Islet of Langerhans (tissue), 1 donor: ENCODE measurements at regions not wholly inside any gene's neighbourhood (a gene's known extent, or its start where the extent isn't known, plus 50 kb on each side); places are given as distances from the start of the nearest gene placed in this dataset.
"Not testable (repeated sequence)": the region's sequence is repeated elsewhere in the genome, so short reads cannot be mapped to it uniquely, and the experiment has no call there.

Experiments used
- FAIRE-seq: peaks from one replicate; lab custom pipeline; 2011; peaks lifted over from hg19 to GRCh38; lab: Jason Lieb, UNC

DNA sequence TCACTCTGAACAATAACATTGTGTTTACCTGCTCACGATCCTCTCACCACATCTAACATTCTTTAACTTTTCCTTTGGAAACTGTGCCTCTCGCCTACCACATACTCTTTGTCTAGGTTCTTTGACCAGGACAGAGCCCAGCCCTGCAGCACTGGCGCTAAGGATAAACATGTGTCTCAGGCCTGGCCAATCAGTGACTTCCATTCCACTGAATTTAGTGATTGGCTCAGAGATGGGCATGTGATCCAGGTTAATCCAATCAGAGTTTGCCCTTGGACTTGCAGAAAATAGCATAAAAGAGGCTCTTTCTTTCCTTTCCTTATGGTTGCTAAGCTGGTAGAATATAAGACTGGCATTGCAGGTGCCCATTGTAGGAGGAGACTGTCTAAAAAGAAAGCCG lies 605.7 kb downstream of the MATN1 start:
- FAIRE-seq, result no peak

DNA sequence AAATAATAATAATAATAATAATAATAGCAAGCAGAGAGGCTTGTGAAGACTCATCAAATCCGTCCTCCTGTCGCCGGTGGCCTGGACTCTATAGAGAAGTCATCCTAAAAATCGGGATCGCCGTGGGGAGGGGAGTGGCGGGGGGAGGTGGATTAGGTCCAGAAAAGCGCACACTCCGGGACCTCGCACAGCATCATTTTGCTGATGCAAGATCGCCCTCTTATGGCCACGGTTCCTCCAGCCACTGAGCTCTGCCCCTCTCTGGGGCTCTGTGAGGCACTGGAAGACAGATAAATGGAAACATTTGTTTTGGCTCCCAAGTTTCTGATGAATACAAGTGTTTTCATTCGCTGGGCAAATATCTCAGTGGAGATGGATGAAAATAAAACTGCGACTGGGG lies 612.0 kb downstream of the MATN1 start:
- FAIRE-seq, result no peak

DNA sequence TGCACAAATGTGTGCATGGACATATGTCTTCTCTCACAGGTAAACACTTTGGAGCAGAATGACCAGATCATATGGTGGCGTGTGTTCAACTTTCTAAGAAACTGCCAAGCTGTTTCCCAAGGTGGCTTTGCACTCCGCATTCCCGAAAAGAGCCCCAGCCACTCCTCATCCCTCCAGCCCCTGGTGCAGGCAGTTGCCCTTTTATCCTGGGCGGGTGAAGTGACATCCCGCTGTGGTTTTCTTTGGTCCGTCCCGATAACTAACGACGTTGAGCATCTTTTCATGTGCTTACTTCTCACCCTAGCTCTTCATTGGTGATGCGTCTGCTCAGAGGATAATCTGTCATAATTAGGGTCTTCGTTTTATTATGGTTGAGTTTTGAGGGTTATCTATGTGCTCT lies 612.5 kb downstream of the MATN1 start:
- FAIRE-seq, result no peak

DNA sequence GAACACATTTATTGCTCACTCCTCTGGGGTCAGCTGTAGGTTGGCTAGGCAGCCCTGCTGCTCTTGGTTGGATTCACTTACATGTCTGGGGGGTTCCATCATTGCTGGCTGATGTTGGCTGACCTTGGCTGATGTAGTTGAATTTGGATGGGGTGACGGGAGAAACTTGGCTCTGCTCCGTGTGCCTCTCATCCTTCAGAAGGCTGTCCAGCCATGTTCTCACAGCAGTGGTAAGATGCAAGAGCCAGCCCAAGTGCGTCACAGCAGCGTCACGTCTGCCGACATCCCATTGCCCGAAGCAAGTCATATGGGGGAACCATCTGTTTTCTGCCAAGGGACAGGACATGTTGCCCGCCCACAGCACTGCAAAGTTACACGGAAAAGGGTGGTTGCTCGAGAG lies 613.5 kb downstream of the MATN1 start:
- FAIRE-seq, result no peak

DNA sequence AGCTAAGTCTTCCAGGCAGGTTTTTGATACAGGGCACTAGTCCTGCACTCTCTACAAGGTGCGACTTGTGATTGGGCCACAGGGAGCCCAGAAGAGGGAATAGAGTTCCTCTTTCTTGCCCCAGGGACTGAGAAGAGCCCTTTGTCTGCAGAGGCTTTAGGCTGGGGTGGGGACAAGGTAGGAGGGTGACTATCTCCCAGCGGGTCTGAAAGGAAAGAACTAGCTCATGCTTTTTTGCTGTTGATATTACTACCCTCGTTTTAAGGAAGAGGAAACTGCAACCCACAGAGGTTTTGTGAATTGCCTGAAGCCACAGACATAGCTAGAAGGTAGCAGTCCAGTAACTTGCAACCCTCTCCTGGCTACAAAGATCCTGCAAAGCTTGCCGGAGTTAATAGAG lies 615.2 kb downstream of the MATN1 start:
- no peak for FAIRE-seq

DNA sequence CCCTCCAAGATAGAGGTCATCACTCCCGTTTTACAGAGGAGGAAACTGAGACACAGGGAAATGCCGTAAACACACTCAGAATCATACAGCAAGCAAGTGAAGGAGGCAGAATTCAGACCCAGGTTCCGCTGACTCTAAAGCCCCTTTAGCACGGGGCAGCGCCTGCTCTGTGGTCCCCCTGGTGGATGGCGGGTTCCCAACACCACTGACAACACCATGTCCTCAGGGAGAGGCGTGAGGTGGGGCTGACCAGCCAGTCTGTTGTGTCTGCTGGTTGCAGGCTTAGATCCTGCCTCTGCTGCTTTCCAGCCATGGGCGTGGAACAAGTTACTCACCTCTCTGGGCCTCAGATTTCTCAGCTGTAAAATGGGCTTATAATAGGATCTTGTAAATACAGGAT lies 617.3 kb downstream of the MATN1 start:
- FAIRE-seq, result no peak

DNA sequence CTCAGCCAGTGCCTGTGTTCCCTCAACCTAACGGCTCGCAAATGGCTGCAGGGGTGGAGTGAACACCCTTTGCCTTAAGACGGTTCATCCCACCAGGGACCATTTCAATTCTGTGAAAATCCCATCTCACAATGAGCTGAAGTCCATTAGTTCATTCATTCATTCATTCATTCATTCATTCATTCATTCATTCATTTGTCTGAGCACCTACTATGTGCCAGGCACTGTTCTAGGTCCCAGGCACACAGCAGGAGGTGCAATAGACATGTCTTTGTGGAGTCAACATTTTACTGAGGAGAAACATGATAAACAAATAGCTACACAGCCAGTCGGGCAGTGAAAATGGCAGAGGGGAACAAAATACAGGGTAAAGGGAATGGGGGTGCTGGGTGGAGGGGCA lies 618.8 kb downstream of the MATN1 start:
- FAIRE-seq, result no peak

DNA sequence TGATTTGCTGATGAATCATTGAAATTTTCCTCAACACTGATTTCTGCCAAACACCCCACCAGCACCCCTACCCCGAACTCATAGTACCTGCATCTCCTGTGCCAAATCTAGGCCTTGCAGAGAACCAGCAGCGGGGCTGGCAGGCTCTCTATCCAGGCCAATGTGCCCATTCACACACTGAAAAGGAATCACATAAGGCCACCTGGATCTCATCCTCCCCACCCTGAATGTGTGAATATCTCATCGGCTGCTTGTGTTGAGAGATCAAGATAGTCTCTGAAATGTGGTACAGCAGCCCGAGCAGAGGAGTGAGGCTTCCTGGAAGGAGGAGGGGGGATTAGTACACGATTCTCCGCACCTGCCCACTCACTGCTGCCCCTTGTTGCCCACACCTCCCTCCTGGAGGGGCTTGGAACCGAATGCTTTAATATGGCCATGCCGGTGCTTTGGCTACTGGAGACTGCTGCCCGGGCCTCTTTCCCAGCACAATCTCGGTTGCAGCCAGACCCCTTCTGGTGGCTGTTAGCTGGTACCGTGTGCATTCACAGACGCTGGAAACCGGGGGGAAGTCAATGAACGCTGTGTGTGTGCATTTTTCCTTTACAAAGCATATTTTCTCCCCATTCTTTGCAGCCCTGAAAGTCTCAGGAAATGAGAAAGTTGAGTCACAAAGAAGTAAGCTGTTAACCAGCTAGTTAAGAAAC lies 619.5 kb downstream of the MATN1 start:
- no peak for FAIRE-seq

DNA sequence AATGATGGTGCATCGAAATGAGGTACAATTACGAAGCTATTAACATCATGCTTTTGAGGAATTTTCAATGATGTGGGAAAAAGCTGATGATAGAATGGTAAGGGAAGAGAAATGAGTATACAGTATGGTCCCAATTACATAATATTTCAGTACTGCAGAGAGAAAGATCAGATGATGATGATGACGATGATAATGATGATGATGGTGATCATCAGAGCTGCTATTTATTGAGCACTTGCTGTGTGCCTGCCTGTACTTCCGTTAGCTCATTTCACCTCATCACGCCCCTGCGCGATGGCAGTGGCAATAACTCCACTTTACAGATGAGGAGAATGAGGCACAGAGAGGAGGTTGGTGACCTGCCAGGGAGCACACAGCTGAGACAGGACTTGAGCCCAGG lies 620.8 kb downstream of the MATN1 start:
- FAIRE-seq, result no peak

DNA sequence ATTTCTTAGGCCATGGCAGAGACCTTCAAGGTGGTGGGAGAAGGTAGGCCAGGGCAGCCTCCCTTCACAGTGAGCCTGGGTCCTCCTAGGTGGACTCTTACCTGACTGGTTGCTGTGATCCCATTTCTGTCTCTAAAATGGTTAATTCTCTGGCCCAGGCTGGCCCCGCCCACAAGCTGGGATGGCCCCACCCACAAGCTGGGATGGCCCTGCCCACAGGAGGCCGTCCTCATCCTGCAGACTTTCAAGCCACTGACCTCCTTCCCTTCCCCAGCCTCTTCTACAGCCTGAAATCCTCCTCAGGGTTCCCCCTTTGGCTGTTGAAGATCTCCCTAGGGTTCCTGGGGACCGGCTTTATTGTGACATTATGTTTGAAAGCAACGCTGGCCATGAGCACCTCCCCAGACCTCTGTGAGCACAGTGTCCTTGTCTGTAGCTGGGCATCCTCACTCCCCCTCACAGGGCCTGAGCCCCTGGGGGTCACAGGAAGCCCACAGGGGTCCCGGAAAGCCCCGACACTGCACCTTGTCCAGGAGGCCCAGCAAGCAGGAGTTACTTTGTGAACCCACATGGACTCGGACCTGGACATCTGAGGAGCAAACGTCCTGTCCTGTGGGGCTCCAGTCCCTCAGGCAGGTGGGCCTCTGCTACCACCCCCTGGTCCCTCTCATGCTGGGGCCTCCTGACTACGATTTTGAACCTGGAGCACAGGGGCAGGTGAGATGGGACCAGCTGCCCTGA lies 621.7 kb downstream of the MATN1 start:
- no peak for FAIRE-seq

DNA sequence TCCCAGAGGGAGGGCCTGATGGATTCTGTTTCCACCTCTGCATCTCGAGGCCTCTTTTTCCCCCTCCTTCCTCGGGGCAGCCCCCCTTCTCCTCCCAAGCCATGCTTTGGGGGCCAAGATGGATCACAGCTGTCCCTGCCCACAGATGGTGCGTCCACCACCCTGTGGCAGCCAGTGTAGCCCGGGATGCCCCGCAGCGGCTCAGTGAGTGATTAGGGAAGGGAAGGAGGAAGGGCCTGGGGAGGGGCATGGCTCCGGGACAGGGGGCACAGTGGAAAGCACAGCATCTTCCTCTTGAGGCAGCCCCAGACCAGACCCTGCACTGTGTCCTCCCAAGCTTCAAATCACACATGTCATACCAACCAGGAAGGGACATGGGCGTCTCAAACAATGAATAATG lies 622.4 kb downstream of the MATN1 start:
- FAIRE-seq, result no peak

DNA sequence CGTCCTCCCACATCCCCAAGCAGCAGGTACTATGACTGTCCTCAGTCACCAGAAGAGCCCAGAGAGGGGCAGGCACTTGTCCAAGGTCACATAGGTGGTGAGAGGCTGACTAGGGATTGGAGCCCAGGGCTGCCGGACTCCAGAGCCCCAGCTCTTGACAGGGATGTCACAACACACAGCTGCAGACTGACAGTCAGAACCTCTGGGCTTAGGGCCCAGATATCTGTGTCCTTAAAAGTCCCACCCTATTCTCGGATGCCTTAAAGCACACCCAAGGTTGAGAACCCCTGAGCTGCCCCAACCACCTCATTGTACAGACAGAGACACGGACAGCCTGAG lies 622.9 kb downstream of the MATN1 start:
- no peak for FAIRE-seq

DNA sequence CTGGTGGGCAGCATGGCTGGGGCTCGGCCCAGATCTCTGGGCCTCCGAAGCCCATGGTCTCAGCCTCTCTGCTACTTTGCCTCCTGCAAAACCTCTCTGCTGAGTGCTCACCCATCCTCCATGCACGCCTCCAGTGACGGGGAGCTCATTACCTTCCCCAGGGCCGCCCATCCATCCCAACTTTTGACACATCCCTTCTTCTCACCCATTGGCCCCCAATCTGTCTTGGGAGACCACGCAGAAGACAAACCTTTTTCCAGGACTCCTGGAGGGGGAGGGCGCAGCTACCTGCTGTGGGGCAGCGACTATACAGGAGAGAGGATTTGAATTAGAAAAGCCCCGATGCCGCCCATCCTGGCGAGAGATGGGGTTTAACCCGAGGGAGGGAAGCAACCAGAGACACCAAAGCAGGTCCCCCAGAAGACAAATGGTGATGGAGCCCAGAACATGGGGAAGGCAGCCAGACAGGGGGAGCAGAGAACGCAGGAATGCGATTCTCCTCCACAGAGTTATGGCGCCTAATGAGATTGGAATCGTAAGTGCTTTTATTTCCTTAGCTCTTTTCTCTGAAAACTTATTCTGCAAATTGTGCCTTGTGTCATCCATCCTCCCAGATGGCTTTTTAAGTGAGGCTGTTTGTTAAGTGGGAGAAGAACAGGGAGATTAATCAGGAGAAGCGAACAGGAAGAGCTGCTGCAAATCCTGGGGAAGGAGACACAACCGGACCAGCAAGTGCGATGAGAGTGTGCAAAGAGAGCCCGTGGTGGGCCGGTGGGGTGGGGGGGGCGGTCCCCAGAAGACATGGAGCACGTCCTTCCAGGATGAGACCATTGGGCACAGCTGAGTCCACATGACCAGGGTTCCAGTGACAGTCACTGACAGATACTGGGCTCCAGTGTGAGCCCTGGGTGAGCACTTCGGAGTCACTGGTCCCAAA lies 623.5 kb downstream of the MATN1 start:
- no peak for FAIRE-seq

DNA sequence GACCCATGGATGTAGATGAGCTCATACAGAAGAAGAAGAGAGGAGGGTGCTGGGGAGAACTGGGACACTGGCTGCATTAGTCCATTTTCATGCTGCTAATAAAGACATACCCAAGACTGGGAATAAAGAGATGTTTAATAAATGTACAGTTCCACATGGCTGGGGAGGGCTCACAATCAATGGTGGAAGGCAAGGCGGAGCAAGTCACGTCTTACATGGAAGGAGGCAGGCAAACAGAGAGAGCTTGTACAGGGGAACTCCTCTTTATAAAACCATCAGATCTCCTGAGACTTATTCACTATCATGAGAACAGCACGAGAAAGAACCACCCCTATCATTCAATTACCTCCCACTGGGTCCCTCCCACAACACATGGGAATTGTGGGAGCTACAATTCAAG lies 625.5 kb downstream of the MATN1 start:
- not testable (repeated sequence) for FAIRE-seq

DNA sequence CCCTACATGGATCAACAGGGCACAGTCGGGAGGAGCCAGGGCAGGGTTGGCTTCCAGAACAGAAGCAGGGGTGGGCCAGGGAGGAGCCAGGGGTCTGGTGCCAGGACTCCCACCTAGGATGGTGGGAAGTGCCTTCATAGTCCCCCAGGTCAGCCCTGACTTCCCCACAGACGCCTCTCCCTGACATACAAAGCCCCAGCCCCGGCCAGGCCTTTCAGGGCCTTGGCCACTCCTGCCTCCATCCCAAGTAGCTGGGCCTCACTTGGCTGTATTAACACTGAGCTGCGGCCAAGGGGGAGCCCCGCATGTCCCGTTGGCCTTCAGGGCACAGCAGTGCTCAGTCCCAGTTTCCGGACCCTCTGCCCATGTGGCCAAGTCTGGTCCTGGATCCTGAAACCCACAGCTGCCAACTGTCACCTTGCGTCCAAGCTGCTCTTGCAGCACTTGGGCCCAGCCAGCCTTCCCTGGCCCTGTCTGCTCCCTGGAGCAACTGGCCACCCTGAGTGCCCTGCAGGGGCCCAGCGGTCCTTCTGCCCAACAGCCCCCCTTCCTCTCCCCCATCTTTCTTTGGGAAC lies 627.8 kb downstream of the MATN1 start:
- FAIRE-seq, result no peak

DNA sequence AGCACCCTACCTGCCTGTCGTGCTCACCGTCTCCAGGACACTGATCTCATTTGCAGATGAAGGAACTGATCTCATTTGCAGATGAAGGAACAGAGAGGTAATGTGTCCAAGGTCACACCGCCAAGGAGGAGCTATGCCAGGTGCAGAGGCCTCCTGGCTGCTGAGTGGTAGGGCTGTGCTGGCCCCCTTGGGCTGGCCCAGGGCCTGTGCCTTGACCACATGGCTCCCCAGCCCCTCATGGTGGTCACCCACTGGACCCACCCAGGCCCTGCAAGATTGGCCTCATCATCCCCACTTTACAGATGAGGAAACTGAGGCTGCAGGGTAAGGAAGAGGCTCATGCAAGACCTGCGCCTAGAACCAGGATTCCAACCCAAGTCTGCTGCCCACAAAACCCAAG lies 628.3 kb downstream of the MATN1 start:
- no peak for FAIRE-seq

DNA sequence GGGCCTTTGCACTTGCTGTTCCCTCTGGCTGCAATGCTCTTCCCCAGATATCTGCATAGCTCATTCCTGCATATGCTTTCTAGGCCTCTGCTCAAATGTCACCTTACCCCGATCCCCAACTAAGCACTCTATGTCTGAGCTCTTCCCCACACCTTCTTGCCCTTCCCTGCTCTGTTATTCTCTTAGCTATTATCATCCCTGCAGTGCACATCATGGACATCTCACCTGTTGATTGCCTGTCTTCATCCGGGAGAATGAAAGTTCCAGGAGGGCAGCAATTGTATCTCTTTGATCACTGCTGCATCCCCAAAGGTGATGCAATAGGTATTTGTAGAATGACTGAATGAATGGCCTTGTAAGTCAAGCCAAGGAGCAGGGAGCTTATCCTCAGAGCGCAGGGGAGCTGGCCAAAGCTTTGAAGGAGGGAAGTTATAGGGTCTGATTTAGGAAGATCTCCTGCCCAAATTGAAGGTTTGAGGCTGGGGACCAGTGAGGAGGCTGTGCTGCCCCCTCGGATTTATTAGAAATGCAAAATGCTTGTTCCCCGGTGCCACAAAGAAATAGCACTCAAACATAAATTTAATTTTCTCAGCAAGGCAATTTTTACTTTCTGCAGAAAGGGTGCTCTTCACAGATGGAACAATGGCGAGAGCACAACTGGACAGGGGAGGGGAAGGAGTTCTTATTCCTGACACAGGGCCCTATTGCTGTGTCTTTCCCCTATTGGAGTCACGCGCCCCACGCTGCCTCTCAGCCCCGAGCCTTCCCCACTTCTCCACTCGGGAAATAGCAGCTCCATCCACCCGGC lies 631.1 kb downstream of the MATN1 start:
- FAIRE-seq, result no peak

DNA sequence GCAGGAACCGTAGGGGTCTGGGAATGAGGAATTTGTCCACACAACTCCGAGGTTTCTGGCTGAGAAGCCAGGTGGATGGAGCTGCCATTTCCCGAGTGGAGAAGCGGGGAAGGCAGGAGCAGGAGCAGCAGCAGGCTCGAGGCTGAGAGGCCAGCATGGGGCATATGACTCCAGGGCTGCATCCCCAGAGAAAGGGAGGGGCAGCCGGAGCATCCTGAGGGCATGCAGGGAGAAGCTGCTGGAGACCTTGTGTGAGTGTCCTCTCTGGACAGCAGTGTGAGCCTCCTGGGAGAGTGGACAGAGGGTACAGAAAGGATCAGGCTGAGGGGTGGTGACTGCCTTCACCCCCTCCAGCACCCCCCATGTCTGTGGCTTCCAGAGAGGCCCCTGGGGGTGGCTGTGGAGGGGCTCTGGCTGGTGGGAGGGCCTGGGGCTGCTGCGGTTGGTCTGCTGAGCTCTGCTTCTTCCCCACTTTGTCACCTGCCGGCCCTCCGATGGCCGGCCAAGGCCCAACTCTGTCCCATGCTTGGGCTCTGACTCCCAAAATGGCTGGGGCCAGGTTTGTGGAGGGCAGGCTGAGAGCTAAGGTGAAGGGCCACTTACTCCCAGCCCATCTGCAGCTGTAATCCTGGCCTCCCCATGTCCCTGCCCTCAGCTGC lies 633.1 kb downstream of the MATN1 start:
- no peak for FAIRE-seq

DNA sequence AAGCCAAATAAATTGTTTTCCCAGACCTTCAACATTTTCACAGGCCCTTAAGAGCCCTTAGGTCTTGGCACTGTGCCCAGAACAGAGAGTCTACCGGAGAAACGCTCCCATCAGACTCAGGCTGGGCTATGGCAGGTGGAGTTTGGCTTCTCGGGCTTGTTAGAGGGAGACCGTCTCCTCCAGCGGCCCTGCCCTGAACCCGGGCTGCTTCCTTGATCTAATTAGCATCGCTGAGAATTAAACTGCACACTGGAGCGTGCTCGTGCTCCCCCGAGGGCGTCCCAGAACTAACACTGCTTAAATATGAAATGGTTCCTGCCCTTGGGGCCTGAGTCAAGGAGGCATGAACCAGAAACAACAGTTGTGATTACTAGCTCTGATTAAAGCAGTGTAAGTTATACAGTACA lies 634.4 kb downstream of the MATN1 start:
- no peak for FAIRE-seq

DNA sequence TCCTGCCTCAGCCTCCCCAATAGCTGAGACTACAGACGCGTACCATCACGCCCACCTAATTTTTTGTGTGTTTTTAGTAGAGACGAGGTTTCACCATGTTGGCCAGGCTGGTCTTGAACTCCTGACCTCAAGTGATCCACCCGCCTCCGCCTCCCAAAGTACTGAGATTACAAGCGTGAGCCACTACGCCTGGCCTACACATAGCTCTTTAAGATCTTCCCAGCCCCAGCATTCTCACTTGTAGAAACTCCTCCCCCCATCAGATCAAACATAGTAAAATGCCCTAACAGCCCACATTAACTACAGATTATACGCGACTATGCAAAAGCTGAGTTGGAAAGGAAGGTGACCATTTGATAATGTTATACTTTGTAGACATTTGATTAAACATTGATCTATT lies 634.8 kb downstream of the MATN1 start:
- FAIRE-seq, result no peak

DNA sequence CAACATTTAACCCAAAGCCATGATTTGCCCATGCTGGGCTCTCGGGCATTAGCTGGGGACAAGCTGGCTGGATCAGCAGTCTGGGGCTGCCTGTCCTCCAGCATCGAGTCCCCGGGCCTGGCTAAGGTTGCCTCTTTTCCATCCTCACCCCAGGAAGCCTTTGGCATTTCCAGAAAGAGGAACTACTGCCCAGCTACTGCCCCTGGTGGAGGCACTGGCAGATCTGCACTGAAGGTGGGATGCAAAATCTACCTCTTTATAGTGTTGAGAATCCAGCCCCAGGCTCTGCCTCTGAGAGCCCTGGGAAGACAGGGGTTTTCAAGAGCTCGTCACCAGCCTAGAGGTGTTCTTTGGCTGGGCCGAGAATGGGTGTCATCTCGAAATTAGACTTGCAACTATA lies 635.9 kb downstream of the MATN1 start:
- FAIRE-seq, result no peak
